ENCODE measurements at regions not wholly inside any gene's neighbourhood (a gene's known extent, or its start where the extent isn't known, plus 50 kb on each side); places are given as distances from the start of the nearest gene placed in this dataset.

DNA sequence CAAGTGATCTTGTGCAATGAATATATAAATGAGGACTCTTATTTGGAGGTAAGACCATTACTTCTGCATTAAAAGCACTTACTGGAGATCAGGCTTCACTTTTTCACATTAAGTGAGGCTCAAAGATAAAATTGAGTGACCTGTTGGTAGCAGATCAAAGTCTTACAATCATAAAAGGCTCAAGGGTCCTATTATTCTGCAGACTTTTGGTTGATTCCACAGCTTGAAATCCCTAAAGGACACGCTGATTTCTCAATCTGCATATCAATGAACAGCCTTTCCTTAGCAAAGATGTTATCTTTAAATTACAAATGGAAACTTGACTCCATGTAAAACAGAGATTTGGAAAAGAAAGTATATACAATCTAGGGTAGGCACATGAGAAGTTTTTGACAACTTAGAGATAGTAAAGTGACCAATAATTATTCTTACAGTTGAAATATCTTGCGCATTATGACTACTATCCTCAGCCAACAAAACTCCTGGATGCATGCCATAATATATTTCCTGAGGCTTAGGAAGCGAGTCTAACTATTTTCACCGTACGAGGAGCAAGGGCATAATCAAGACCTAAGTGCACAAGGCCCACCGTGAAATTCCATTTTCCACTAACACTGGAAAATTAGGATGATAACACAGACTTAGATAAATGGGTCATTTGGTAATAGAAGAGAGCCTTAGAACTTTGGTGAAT lies 640.7 kb downstream of the LIG4 start:
- no peak for DNase-seq
- in situ Hi-C loops (cut with MboI; ENCODE audit: low pct_unique_long_range_greater_than_20kb, low sequenced_read_pairs) = no loop called here

GRCh38 chr13:107573184-107573583 lies 642.2 kb downstream of the LIG4 start:
- no peak for DNase-seq
- in situ Hi-C loops (cut with MboI; ENCODE audit: low pct_unique_long_range_greater_than_20kb, low sequenced_read_pairs) = no loop called here

GRCh38 chr13:107572156-107572555 lies 643.2 kb downstream of the LIG4 start:
- in situ Hi-C loops (cut with MboI; ENCODE audit: low pct_unique_long_range_greater_than_20kb, low sequenced_read_pairs) = no loop called here

DNA sequence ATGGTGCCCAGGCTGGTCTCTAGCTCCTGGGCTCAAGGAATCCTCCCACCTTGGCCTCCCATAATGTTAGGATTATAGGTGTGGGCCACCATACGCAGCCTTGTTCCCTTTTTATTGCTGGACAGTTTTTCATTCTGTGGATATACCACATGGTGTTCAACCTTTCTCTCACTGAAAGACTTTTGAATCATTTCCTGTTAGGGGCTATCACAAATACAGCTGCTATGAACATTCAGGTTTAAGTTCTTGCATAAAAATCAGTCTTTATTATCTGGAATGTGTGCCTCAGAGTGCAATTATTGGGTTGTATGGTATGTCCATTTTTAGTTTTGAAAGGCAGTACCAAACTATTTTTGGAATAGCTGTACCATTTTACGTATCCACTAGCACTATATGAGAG lies 647.2 kb downstream of the LIG4 start:
- in situ Hi-C loops (cut with MboI; ENCODE audit: low pct_unique_long_range_greater_than_20kb, low sequenced_read_pairs) = no loop called here
- DNase-seq = no peak

More at GRCh38 chr13:107572156-107572555, 643.2 kb downstream of the LIG4 start:
- DNase-seq = no peak

- in situ Hi-C loops (cut with MboI; ENCODE audit: low pct_unique_long_range_greater_than_20kb, low sequenced_read_pairs) = no loop called here
These were observed 652.0 kb downstream of the LIG4 start for GRCh38 chr13:107563099-107563925.

DNA sequence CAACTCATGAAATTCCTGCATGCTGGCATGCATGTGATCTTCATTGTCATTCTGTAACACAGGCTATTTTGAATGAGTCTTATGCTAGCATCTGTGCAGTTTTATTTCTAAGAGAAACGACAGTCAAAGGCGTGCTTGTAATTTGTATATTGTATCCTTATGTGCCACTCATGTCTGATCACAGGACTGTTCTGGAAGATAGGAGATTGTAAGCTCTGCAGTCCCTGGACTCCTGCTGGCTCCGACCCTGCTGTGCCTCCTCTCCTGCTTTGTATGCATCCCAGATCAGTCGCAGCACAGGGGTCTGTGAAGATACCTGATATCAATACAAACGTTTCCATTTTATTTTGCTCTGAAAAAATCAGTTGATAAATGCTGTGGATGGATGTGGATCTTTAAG lies 653.1 kb downstream of the LIG4 start:
- DNase-seq = no peak
- in situ Hi-C loops (cut with MboI; ENCODE audit: low pct_unique_long_range_greater_than_20kb, low sequenced_read_pairs) = no loop called here

More at GRCh38 chr13:107563099-107563925, 652.0 kb downstream of the LIG4 start:
- DNase-seq = no peak

DNA sequence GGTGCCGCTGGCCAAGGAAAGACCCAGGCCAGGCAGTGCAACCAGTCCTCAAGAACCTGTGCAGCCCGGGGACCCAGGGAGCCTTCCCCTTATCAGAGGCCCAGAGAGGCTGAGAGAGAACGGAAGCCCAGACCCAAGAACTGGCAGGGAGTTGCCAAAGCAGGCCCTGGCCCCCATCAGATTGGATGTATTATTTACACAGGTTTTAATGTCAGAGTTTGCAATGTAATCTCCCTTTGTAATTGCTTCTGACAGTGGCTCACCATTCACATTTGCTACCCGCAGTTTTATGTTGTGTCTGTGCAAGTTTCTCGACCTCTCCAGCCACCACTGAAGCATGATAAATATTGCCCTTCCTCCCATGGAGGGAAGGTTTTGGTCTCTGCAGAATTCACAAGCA lies 660.9 kb downstream of the LIG4 start:
- DNase-seq = no peak
- in situ Hi-C loops (cut with MboI; ENCODE audit: low pct_unique_long_range_greater_than_20kb, low sequenced_read_pairs) = no loop called here

DNA sequence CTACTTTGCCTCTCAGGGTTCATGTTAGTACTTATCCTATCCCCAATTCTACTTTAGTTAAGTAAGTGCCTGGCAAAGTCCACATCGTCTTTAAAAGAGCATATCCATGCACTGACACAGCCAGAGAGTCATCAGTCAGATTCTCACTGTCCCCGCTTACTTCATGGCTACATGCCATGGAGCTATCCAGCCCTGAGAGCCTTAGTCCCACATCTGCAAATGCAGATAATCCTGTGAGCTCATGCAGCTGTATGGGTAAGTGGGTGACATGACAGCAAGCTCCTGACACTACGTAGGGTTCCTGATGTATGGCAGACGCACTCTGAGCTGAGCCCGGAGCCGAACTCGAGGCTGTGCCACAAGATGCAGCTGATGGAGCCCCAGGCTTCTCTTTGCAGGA lies 661.5 kb downstream of the LIG4 start:
- DNase-seq = no peak
- in situ Hi-C loops (cut with MboI; ENCODE audit: low pct_unique_long_range_greater_than_20kb, low sequenced_read_pairs) = no loop called here

- in situ Hi-C loops (cut with MboI; ENCODE audit: low pct_unique_long_range_greater_than_20kb, low sequenced_read_pairs) = no loop called here
- DNase-seq = no peak
These were observed 663.8 kb downstream of the LIG4 start for GRCh38 chr13:107551521-107551920.

DNA sequence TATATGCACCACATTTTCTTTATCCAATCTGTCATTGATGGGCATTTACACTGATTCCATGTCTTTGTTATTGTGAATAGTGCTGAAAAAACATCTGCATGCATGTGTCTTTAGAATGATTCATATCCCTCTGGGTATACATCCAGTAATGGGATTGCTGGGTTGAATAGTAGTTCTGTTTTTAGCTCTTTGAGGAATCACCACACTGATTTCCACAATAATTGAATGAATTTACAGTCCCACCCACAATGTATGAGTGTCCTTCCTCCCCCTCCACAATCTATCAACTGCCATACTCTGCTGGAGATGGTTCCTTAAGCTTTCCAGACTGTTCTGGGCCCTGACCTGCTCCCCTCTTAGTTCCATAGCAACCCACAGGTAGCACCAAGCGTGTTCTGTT lies 667.0 kb downstream of the LIG4 start:
- in situ Hi-C loops (cut with MboI; ENCODE audit: low pct_unique_long_range_greater_than_20kb, low sequenced_read_pairs) = no loop called here
- no peak for DNase-seq

DNA sequence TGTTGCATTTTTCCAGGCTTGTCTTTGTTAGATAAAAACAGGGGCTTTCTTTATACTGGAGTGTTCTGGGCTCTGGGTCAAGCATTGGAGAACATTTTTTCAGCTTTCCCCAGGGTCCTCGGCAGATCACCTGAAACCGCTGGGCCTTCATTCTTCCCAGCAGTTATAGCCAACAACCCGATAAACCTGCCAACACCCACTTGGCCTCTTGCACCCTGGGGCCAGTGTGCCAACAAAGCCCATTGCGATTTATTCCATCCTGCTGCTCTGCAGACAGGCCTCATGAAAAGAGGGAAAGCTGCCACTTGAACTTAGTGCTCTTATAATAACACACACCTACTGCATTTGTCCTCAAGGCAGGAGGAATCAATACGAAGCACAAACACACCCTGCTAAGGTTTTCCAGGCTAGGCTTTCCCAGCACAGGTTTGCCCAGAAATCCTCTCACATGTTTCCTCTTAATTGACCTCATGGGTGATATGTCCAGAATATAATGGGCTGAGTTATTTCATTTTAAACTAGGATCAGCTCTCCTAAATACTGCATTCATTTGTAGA lies 669.3 kb downstream of the LIG4 start:
- DNase-seq = no peak
- in situ Hi-C loops (cut with MboI; ENCODE audit: low pct_unique_long_range_greater_than_20kb, low sequenced_read_pairs) = no loop called here

DNA sequence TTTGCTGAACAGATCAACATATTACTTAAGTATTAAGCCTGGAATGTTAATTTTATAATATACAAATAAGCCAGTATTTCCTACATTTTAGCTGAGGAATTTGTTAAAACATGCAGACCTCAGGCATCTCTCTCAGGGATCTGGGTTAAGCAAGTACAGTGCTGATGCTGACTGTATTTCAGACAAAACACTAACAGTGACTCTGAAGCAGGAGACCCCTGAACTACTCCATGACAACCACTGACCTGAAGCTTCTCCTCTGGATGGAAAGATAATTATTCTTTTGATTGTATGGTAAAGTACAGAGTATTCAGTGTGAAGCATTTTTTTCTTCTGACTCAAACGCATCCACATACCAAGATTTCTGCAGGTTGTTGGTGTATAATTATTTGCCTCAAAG lies 680.8 kb downstream of the LIG4 start:
- in situ Hi-C loops (cut with MboI; ENCODE audit: low pct_unique_long_range_greater_than_20kb, low sequenced_read_pairs) = no loop called here
- DNase-seq = no peak

DNA sequence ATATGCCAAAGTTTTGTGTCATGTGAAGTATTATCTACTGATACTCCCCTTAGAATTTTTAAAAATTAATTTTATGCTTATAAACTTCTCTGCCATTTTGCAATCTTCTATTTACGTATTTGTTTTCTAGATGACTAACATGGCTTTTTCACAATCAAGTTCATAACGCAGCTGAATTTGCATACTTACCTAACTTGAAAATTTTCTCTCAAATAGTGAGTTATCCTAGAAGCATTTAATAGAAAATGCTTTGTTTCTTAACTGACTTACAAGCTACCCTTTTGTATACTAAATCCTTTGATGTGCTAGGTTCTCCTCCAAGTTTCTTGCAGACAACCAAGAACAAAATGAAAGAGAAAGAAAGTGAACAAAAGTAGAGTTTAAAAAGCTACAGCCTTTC lies 683.5 kb downstream of the LIG4 start:
- in situ Hi-C loops (cut with MboI; ENCODE audit: low pct_unique_long_range_greater_than_20kb, low sequenced_read_pairs) = no loop called here
- no peak for DNase-seq

GRCh38 chr13:107531180-107531579 lies 684.2 kb downstream of the LIG4 start:
- no peak for DNase-seq
- in situ Hi-C loops (cut with MboI; ENCODE audit: low pct_unique_long_range_greater_than_20kb, low sequenced_read_pairs) = no loop called here

DNA sequence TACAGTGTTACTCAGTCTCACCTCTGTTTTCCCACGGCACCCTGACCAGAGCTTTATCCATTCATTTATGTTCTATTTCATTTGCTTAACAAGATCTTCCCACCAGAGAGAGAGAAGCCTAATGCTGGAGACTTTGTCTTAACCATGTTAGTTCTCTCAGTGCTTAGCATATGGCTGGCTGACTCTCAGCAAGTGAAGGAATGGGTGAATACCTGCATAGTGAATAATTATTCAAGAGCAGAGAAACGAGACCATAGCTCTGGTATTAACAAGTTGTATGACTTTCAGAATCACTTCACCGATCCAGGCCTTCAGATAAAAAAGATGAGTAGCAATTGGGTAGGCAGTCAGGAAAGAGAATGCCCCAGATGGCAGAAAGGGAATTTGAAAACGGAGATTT lies 686.3 kb downstream of the LIG4 start:
- DNase-seq = no peak
- in situ Hi-C loops (cut with MboI; ENCODE audit: low pct_unique_long_range_greater_than_20kb, low sequenced_read_pairs) = no loop called here

DNA sequence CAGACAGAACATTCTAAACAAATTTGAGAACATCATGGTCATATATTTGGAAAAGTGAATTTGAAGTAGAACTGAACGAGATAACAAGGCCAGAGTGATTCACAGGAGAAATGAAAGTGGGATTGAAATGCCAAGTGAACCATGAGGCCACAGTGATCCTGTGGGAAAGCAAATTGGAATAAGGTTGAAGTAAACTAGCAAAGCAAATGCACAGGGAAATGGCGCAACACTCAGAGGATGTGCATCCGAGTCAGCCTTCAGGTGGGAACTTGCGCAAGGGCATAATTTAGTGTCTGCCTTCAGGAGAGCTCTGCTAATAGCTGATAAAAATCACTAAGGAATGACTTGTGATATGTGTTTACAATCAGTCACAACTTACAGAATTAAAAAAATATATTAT lies 696.6 kb downstream of the LIG4 start:
- in situ Hi-C loops (cut with MboI; ENCODE audit: low pct_unique_long_range_greater_than_20kb, low sequenced_read_pairs) = no loop called here
- DNase-seq = no peak

- DNase-seq = no peak
- in situ Hi-C loops (cut with MboI; ENCODE audit: low pct_unique_long_range_greater_than_20kb, low sequenced_read_pairs) = no loop called here
These were observed 697.0 kb downstream of the LIG4 start for GRCh38 chr13:107518292-107518691.

DNA sequence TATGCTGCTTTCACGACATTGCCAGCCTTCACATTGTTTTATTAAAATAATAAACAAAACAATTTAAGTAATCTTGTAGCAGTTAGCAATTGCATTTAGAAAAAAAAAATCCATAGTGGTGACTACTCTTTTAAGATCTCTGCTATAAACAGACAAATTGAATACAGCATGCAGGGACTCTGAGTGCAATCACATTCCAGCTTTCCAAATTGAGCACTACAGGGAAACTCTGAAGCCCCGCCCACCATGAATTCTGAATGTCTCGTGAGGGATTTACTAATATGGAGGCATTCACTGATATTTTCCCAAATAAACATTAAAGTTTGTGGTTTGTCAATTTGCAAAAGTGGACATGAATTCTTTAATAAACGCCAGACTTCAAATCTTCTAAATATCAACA lies 698.8 kb downstream of the LIG4 start:
- DNase-seq = no peak
- in situ Hi-C loops (cut with MboI; ENCODE audit: low pct_unique_long_range_greater_than_20kb, low sequenced_read_pairs) = no loop called here

GRCh38 chr13:107512551-107512950 lies 702.8 kb downstream of the LIG4 start:
- in situ Hi-C loops (cut with MboI; ENCODE audit: low pct_unique_long_range_greater_than_20kb, low sequenced_read_pairs) = no loop called here
- DNase-seq = no peak

DNA sequence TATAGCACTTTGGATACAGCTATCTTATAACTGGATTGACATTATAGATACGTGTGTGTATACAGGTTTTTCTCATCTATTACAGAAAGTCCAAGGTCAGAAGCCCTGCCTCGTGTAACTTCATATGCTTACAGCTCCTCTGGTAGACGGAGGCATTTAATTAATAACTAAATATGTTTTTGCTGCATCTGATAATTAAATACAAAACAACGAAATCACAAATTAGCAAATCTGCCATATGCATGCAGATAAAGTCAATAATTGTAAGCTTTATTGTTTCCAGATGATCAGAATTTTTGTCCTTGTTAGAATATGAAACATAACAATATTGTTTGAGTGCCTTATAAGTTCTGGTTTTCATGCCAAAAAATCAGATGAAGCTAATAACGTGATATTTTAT lies 717.7 kb downstream of the LIG4 start:
- in situ Hi-C loops (cut with MboI; ENCODE audit: low pct_unique_long_range_greater_than_20kb, low sequenced_read_pairs) = no loop called here
- DNase-seq = no peak

Measured in KBM-7 (cell line).